ENCODE measurements at regions not wholly inside any gene's neighbourhood (a gene's known extent, or its start where the extent isn't known, plus 50 kb on each side); places are given as distances from the start of the nearest gene placed in this dataset.

DNA sequence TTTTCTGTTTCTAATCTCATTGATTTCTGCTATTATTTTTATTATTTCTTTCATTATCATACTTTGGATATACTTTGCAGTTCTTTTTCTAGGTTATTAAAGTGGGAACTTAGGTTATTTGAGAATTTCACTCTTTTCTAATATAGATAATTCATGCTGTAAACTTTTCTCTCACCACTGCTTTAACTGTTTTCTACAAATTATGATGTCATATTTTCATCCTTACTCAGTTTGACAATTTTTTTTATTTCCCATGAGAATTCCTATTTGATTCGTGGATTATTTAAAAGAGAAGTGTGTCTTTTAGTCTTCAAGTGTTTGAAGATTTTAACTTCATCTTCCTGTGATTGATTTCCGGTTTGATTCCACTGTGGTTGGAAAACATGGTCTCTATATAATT is 336.8 kb upstream of the SALL1 start:
- no peak for DNase-seq (ENCODE audit: low read depth in 2 of 2)

DNA sequence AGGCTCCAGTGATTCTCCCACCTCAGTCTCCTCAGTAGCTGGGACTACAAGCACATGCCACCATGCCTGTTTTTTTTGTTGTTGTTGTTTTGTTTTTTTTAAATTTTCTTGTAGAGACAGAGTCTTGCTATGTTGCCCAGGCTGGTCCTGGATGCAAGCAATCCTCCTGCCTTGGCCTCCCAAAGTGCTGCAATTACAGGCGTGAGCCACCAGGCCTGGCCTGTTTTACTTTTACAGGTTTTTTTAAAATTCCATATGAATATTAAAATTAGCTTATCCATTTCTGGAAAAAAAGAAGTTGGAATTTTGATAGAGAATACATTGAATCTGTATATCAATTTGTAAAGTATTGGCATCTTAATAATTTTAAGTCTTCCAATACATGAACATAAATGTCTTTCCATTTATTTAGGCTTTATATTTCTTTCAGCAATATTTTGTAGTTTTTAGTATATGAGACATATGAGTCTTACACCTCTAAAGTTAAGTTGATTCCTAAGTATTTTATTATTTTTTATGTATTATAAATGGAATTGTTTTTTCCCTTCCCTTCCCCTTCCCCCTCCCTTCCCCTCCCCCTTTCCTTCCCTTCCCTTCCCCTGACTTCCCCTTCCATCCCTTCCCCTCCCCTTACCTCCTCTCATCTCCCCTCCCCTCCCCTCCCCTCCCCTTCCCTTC is 323.5 kb upstream of the SALL1 start:
- DNase-seq (ENCODE audit: low read depth in 2 of 2): no peak

DNA sequence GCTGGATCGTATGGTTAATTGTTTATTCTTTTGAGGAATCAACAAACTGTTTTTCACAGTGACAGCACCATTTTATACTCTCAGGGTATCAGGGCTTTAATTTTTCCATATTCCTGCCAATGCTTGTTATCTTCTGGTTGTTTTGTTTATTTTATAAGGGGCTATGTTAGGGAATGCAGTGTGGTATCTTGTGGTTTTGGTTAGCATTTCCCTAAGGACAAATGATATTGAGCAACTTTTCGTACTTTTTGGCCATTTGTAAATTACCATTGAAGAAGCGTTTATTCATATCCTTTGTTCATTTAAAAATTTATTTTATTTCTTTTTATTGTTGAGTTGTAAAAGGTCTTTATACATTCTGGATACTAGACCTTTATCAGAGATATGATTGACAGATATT is 322.0 kb upstream of the SALL1 start:
- no peak for DNase-seq (ENCODE audit: low read depth in 2 of 2)

DNA sequence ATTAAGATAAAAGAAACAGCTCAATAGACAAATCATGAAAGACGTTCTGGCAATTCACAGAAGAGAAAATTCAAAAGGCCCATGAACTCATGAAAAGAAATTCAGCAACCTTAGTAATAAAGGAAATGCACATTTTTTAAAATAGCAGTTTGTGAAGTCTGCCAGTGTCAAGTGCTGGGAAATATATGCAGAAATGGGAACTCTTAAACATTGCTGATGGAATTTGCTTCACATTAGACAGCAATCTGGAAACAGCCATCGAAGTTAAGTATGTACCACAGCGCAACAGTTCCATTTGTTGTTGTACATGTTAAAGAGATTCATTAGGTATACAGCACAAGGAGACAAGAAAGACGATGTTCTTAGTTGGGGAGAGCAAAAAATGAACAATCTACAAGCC is 319.4 kb upstream of the SALL1 start:
- DNase-seq (ENCODE audit: low read depth in 2 of 2): no peak

DNA sequence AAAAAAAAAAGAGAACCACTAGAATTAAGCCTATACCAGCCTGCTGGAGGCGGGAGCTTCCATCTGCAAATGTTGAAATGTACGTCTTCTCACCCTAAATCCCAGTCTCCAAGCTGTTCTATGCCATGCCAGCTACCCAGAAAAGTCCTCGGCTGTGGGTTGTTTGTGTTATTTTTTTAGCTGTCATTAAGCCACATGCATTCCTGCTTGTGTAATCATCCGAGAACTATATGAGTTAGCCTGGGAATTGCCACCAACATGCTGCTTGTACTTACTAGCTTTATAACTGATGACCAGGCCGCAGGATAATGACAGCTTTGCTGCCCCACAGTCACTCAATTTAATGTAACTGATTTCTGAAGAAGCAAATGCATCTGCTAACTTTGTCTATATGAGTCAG is 313.9 kb upstream of the SALL1 start:
- DNase-seq (ENCODE audit: low read depth in 2 of 2): peak; percentile 8 to 15

DNA sequence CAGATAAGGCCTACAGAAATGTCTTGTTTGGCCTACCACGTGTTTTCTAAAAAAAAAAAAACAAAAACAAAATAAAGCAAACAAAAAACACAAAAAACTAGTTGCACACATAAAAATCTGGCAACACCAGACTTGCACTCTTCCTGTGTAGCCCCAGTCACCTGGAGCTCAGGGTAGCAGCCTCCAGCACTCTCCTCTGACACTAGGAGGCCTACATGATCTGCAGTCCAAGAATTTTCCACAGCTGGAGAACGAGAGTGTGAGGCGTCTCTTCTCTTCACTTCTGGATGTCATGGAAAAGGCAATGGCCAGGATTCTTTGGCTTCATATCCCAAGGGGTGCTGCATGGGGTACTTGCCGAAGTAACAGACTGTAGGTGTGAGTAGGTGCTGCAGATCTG is 310.2 kb upstream of the SALL1 start:
- DNase-seq (ENCODE audit: low read depth in 2 of 2): no peak

DNA sequence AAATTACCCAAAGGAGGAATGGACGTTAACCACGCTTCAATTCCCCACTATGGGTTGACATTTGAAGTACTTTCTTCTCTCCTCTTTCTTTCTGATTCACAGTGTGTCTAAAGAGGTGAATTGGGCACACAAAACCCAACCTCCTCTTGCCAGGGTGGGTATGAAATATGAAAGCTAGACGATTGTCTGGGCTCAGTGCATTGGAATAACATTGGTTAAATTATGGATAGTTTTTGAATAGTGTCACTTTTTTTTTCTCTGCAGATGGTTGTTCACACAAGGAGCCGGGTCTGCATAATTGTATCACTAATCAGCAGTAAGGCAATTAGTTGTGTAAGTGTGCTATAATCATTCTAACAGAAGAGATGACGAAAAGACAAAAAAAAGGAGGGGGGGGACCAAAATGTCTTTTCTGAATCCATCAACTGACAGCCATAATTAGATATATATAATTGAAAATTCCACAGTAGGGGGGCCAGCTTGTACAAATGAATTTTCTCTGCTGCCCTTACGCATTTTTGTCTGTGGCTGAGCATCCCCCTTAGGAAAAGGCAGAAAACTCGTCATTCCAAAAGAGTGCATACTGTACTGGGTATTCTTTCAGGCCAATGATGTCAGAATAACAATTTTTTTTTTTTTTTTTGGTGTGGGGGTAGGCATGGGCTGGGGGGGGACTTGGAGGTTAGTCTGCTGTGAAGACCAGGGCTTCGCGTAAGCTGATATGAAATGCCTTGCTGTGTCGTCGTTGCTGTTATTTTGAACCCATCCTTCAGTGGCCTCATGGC is 307.5 kb upstream of the SALL1 start:
- no peak for DNase-seq (ENCODE audit: low read depth in 2 of 2)

DNA sequence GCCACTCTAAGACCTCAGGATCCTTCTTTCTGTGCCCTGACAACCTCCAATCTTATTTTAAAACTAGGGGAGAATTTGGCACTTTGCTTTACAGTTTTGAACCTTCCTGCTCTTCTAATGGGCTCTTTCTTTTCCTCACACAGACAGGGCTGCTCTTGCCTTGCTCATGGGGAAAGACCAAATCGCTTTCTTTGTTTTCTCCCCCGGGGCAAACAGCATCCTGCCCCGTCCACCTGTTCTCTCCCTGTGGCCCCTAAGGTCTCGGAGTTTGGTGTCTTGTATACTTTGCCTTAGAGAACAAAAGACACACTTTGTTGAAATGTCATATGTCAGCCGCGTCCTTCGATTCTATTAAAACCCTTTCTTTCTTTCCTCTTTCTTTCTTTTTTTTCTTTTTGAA is 306.7 kb upstream of the SALL1 start:
- no peak for DNase-seq (ENCODE audit: low read depth in 2 of 2)

DNA sequence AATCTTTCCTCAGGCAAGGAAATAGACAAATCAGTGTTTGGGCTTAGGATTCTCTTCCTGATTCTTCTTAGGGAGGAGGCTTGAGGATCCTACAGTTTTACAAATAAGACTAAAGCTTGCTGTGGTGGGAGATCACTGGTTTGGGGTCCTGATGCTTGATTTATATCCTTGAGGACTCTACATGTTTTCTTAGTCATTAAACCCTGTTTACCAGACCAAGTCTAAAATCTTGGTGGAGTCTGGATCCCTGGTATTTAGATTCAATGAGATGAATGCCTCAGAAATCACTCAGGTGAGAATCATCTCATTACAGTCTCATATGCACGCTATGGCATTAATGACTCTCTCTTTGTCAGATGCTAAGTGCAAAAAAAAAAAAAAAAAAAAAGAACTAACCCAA is 304.3 kb upstream of the SALL1 start:
- DNase-seq (ENCODE audit: low read depth in 2 of 2): no peak

DNA sequence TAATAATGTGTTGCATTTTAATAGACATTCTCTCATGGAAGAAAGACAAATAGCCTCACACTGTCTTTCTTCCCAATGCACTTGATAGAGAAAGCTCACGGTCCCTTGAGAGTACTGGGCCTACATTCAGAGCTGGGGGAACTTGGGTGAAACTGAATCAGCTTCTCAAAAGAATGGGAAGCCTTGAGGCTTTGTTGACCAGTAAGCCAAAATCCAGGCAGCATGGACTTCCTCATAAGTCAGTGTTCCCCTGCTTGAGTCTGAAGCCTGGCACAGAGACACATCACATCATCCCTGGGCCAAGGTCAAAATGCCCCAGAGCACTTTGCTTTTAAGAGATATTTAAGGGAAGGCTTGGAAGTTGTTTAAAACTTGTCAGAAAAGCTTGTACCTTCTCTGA is 302.2 kb upstream of the SALL1 start:
- no peak for DNase-seq (ENCODE audit: low read depth in 2 of 2)

DNA sequence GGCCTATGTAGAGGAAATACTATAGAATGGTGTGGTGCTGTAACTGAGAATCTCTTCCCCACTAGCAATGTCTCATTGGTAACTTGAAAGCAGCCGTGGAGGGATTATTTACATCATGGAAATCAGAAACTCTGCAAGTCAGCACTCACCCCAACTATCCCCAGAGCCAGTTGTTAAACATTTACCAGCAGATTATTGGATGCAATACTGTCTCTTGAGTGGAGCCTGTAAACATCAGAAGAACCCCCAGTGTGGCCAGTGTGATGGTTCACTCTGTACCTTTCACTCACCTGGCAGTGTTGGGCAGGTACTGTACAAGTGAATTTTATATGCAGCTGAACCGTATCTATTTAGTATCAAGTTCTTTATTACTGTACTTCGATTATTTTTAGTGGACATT is 299.8 kb upstream of the SALL1 start:
- no peak for DNase-seq (ENCODE audit: low read depth in 2 of 2)

DNA sequence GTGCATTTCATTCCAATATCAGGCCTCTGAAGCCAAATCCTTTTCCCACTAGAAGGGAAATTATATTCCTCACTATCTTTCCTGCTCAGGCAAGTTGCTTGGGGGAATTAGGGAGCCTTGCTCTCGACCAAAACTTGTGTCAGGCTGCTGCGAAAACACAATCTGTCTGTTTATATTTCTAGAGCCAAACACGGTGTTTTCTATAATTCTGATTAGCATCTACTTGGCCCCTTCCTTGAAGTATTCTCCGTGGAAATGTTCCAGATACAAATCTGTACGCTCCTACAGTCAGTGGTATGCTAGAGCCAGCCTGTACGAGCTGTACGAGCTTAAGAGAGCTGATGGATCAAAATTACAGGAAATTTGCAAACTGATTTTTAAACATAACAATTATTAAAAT is 299.3 kb upstream of the SALL1 start:
- DNase-seq (ENCODE audit: low read depth in 2 of 2): no peak

DNA sequence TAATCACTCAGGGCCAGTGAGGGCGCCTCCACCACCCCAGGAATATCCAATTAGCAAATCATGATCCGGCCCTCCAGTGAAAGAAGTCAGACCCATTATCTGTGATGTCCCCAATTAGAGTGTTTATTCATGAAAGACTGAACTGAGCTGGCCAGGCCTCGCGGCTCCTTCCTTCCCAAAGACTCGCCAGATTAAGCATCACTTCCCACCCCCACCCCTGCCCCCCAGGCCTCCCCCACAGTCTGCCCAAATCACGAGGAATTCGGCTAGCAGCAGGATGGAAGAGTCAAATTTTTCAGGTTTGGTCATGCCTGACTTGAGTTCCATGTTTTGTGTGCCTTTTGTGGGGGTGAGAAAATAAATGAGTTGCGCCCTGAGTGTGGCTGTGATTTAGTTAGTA is 298.4 kb upstream of the SALL1 start:
- DNase-seq (ENCODE audit: low read depth in 2 of 2): no peak

DNA sequence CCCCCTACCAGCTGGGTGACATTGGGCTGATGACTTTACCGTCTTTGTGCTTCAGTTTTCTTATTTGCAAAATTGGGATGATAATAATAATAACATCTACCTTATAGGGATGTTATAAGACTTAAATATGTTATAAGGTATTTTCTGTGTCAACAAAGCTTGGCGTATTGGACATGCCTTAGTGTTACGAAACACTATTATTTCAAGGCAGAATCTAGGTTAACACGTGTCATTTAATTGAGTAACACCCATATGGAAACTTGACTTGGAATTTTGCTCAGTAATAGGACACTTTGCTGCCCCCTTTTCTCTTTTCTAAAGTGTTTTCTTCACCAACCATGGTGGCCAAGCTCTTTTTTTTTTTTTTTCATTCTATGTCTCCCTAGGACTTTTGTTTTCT is 294.2 kb upstream of the SALL1 start:
- no peak for DNase-seq (ENCODE audit: low read depth in 2 of 2)

DNA sequence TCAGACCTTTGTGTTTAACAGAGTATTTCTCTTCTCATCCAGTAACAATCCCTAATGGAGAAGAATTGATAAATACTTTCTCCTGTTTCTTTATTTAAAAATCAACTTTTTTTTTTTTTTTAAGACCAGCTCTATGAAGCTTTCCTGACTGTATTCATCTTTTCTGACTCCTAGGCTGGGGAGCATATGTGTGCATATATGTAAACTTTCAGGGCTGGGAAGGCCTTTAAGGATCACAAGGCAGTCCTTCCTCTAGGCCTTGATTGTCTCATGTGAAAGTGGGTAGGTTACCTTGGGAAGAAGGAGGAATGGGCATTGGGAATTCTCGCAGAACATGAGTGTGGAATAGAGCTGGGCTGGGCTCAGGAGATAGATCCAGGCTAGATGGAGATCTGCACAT is 292.9 kb upstream of the SALL1 start:
- DNase-seq (ENCODE audit: low read depth in 2 of 2): no peak

DNA sequence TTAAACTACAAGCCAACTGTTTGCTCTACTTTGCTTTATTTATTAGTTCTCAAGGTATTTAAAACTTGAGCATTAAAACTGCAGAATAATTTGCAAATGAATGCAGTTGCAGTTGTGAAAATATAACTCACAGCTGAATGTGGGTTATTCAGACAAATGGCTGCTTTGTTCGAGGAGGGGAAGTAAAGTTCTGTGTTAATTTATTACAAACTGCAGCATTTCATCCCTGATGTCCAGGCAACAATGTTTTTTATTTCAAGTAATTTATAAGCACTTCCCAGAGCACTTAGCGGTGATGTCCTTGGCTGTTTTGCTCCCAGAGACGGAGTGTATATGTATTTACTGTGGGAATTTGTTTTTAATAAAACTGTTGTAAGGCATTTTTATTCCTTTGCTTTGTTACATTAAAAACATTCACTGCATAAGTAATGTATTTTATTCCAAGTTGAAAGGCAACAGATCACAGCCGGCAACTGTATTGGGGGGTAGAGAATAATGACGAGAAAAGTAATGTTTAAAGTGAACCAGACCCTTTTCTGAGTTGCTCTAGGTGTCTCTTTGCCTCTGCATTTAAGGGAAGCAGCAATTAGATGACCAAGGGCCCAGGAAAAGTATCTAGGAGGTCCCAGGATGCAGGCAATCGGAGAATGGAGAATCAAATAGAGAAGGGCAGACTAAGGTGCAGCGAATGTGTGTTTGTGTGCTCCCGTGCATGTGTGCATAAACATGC is 291.2 kb upstream of the SALL1 start:
- DNase-seq (ENCODE audit: low read depth in 2 of 2): no peak

DNA sequence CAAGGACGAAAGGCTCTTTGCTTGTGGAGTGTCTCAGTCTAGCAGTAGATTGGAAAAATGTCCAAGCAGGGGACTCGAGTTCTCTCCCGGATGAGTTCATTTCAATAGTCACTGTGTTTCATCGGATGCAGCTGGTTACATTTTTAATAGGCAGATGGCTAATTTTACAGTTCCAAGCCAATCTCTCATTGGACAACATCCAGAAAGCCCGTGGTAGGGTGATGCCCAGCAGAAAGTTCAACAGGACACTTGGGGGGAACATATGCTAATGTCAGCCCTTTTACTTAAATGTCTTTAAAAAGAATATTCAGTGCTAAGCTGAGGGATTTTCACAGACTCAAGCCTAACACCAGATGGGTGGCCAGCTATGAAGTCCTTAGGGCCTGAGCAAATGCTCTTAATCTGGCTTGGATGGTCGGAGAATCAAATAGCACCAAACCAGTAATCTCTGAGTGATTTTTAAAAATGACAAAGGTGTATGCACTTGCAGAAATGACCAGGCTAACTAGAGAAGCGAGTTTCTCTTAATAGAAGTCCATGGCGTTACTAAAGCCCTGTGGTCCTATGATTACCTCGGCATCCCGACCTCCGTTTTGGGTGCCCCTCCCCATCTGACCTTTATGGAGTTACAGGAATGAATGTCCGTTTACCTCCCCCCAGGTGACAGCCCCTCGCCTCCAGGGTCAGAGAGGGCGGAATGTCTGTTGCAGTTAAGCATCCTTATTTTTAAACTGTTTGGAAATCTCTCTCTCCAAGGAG is 289.2 kb upstream of the SALL1 start:
- no peak for DNase-seq (ENCODE audit: low read depth in 2 of 2)

DNA sequence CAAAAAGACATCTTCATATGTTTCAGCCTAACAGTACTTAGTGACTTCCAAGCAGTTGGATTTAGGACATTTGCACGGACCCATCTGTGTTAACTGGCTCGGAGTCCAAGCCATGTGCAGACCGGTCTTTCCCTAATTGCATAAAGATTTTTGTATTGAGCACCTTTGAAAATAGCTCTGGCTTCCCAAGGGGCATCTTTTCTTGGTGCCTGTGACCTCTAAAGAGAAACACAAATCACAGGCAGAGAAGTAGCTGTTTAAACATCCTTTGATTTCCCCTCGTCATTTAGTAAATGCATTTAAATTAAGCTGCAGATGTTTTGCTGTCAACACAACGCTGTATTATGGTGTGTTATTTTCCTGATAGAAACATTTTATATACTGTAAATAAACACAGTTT is 288.2 kb upstream of the SALL1 start:
- DNase-seq (ENCODE audit: low read depth in 2 of 2): no peak

DNA sequence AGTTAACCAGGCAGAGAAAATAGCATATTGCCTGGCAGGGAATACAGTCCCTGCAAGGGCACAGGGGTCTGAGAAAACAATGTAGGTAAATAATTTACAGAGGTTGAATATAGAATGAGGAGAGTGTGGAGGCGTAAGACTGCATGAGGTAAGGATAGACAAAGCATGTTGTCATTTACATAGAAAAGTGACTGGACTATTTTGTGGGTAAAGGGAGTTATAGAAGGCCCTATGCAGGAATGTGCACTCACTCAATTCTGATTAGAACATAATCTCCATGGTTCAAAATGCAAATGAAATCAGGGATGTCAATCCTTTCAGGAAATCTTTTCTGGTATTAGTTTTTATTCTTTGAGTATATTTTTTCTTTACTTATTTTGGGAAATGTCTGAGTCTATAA is 285.7 kb upstream of the SALL1 start:
- DNase-seq (ENCODE audit: low read depth in 2 of 2): no peak

DNA sequence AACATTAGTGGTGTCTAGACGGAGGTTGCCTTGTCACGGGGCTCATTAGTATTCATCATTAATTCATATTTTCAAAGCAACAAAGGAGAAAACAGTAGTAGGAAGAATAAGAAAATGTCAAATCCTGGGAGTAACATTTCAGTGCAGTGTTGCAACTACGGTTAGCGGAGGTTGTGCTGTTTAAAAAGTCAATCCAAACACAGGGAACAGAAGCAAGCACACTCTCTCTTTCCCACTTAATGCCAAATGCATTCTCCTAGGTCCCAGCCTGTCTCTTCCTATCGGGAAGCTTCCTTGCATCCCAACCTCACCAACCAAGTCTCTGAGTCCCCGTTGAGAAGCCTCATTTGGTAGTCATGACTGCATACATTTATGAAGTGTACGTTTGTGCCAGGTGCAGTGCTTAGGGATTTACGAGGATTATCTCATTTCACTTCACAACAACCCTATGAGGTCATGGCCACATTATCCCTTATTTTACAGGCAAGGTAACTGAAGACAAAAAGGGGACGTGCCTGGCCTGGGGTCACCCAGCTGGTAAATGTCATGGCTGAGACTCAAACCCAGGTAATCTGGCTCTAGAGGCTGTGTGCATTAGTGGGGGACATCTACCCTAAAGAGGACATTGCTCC is 283.6 kb upstream of the SALL1 start:
- no peak for DNase-seq (ENCODE audit: low read depth in 2 of 2)

DNA sequence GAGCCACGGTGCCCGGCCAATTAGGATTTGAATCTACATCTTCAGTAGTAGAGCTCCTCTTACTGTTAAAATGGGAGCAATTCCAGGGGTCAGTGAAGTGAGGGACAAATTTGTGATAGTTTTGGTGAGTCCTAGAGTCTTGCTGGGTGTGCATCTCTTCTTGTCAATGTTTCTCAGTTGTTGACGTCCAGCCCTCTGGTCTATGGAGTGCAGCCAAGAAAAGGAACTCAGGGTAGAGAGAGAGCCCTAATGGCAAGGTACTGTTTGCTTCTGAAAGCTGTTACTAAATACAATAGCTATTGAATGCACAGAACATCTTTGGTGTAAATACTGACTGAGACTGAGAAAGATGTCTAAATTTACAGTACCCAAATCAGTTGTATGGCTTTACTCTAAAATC is 282.5 kb upstream of the SALL1 start:
- no peak for DNase-seq (ENCODE audit: low read depth in 2 of 2)
